ENCODE measurements at regions not wholly inside any gene's neighbourhood (a gene's known extent, or its start where the extent isn't known, plus 50 kb on each side); places are given as distances from the start of the nearest gene placed in this dataset.
"Not testable (repeated sequence)": the region's sequence is repeated elsewhere in the genome, so short reads cannot be mapped to it uniquely, and the experiment has no call there.

DNA sequence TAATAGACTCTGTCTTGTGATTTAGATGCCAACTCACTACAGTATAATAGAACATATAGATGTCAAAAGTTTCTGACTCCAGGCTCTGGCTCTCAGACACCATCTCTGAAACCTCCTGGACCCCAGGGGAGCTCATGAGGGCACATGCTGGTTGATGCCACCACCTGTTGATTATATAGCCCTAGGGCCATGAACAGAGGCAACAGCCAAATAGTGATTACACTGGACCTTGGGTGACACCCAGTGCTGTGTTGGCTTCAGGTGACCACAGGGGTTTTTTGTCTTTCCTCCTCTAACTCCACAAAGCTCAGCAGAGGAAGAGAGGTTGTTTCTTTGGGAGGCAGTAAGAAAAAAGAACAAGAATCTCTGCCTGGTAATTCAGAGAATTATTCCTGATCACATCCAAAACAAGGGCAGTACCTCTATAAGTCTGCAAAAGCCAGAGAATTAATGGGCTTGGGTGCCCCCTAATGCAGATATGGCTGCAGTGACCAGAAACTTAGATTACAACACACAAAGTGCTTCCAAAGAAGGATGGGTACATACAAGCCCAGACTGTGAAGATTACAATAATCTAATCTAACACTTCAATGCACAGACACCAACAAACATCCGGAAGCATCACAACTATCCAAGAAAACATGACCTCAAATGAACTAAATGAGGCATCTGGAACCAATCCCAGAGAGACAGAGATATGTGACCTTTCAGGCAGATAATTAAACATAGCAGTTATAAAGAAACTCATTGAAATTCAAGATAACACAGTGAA lies 1920.6 kb downstream of the ARAP2 start:
- no peak overlapping the region for H3K4me3 ChIP-seq (ENCODE audit: low read depth in 2 of 2, low read length in 2 of 2)
- H3K9me3 ChIP-seq (ENCODE audit: control insufficient read depth, insufficient read depth, low read depth, low read length): no peaks in the 10 kb centered on the region
- no peak overlapping the region for H3K27ac ChIP-seq (ENCODE audit: low read length)
- no TSS peak for BruUV-seq (replicated peaks)
- H3K36me3 ChIP-seq (ENCODE audit: control insufficient read depth, insufficient read depth, low read length): no peaks in the 10 kb centered on the region
- ChIA-PET CTCF (no interaction called here), POLR2A (no interaction called here)
- in situ Hi-C loops (cut with HindIII; ENCODE audit: low pct_unique_long_range_greater_than_20kb, low sequenced_read_pairs) (no loop called here), intact Hi-C loops (cut with micrococcal nuclease; ENCODE audit: unreplicated experiment) (no loop called here)
- no peaks in the 10 kb centered on the region for H3K4me1 ChIP-seq (ENCODE audit: control insufficient read depth, insufficient read depth, low read length)
- no peaks in the 10 kb centered on the region for H3K27me3 ChIP-seq (ENCODE audit: control insufficient read depth, insufficient read depth, low read length)
- TF ChIP-seq SIN3A (IDR thresholded peaks at IDR 0.05; ENCODE audit: borderline replicate concordance, insufficient read depth, low read depth, low read length): no peak
- TF ChIP-seq POLR2AphosphoS5 (IDR thresholded peaks at IDR 0.05; ENCODE audit: low read depth, low read length): no peak
- TF ChIP-seq CTCF (IDR thresholded peaks at IDR 0.05): no peak
- no peak for TF ChIP-seq TCF7L2 (IDR thresholded peaks at IDR 0.05; ENCODE audit: low read depth, low read length)
- TF ChIP-seq, protein P1, sequence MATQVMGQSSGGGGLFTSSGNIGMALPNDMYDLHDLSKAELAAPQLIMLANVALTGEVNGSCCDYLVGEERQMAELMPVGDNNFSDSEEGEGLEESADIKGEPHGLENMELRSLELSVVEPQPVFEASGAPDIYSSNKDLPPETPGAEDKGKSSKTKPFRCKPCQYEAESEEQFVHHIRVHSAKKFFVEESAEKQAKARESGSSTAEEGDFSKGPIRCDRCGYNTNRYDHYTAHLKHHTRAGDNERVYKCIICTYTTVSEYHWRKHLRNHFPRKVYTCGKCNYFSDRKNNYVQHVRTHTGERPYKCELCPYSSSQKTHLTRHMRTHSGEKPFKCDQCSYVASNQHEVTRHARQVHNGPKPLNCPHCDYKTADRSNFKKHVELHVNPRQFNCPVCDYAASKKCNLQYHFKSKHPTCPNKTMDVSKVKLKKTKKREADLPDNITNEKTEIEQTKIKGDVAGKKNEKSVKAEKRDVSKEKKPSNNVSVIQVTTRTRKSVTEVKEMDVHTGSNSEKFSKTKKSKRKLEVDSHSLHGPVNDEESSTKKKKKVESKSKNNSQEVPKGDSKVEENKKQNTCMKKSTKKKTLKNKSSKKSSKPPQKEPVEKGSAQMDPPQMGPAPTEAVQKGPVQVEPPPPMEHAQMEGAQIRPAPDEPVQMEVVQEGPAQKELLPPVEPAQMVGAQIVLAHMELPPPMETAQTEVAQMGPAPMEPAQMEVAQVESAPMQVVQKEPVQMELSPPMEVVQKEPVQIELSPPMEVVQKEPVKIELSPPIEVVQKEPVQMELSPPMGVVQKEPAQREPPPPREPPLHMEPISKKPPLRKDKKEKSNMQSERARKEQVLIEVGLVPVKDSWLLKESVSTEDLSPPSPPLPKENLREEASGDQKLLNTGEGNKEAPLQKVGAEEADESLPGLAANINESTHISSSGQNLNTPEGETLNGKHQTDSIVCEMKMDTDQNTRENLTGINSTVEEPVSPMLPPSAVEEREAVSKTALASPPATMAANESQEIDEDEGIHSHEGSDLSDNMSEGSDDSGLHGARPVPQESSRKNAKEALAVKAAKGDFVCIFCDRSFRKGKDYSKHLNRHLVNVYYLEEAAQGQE (IDR thresholded peaks at IDR 0.05; ENCODE audit: insufficient read depth in 1 of 2, low read depth in 2 of 2, low read length in 1 of 2): no peak
- DNase-seq (ENCODE audit: low read depth, low spot score) (no peak), ATAC-seq (no peak)

DNA sequence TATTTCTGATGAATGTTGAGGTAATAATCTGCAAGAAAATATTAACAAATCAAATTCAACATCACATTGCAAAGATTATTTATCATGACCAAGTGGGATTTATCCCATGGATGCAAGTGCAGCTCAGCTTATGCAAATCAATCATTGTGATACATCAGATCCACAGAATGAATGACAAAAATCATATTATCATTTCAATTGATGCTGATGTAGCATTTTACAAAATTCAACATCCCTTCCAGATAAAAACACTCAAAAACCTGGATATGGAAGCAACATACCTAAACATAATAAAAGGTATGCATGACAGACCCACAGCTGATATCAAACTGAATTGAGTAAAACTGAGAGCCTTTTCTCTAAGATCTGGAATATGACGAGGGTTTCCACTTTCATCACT lies 1915.4 kb downstream of the ARAP2 start:
- ChIA-PET CTCF (no interaction called here), POLR2A (no interaction called here)
- no TSS peak for BruUV-seq (replicated peaks)
- intact Hi-C loops (cut with micrococcal nuclease; ENCODE audit: unreplicated experiment) (no loop called here), in situ Hi-C loops (cut with HindIII; ENCODE audit: low pct_unique_long_range_greater_than_20kb, low sequenced_read_pairs) (no loop called here)
- no peak for ATAC-seq
- H3K9me3 ChIP-seq (ENCODE audit: control insufficient read depth, insufficient read depth, low read depth, low read length): no peaks in the 10 kb centered on the region
- H3K36me3 ChIP-seq (ENCODE audit: control insufficient read depth, insufficient read depth, low read length): no peaks in the 10 kb centered on the region
- TF ChIP-seq TCF7L2 (IDR thresholded peaks at IDR 0.05; ENCODE audit: low read depth, low read length): no peak
- TF ChIP-seq POLR2AphosphoS5 (IDR thresholded peaks at IDR 0.05; ENCODE audit: low read depth, low read length): no peak
- no peak for TF ChIP-seq CTCF (IDR thresholded peaks at IDR 0.05)
- TF ChIP-seq SIN3A (IDR thresholded peaks at IDR 0.05; ENCODE audit: borderline replicate concordance, insufficient read depth, low read depth, low read length): no peak
- TF ChIP-seq, protein P1 (IDR thresholded peaks at IDR 0.05; ENCODE audit: insufficient read depth in 1 of 2, low read depth in 2 of 2, low read length in 1 of 2): no peak
- no peak for DNase-seq (ENCODE audit: low read depth, low spot score)
- no peak overlapping the region for H3K27ac ChIP-seq (ENCODE audit: low read length)
- H3K4me1 ChIP-seq (ENCODE audit: control insufficient read depth, insufficient read depth, low read length): no peaks in the 10 kb centered on the region
- no peak overlapping the region for H3K4me3 ChIP-seq (ENCODE audit: low read depth in 2 of 2, low read length in 2 of 2)
- no peaks in the 10 kb centered on the region for H3K27me3 ChIP-seq (ENCODE audit: control insufficient read depth, insufficient read depth, low read length)

- H3K36me3 ChIP-seq (ENCODE audit: control insufficient read depth, insufficient read depth, low read length); in situ Hi-C loops (cut with HindIII; ENCODE audit: low pct_unique_long_range_greater_than_20kb, low sequenced_read_pairs); DNase-seq (ENCODE audit: low read depth, low spot score); intact Hi-C loops (cut with micrococcal nuclease; ENCODE audit: unreplicated experiment); H3K4me3 ChIP-seq (ENCODE audit: low read depth in 2 of 2, low read length in 2 of 2); H3K9me3 ChIP-seq (ENCODE audit: control insufficient read depth, insufficient read depth, low read depth, low read length); H3K4me1 ChIP-seq (ENCODE audit: control insufficient read depth, insufficient read depth, low read length); BruUV-seq (replicated peaks); H3K27ac ChIP-seq (ENCODE audit: low read length); CTCF ChIA-PET; ATAC-seq; H3K27me3 ChIP-seq (ENCODE audit: control insufficient read depth, insufficient read depth, low read length); POLR2A ChIA-PET: not testable (repeated sequence)
Observed at GRCh38 chr4:34335156-34335555, 1909.2 kb downstream of the ARAP2 start.

Data from Panc1 (cell line).